H9 (cell line): ENCODE measurements at regions not wholly inside any gene's neighbourhood (a gene's known extent, or its start where the extent isn't known, plus 50 kb on each side); places are given as distances from the start of the nearest gene placed in this dataset.
A peak's percentile ranks its signal among the peaks of the same experiment; 100 is the strongest.

Source experiments
- DNase-seq: peaks from one replicate; pipeline ENCODE4 v3.0.0-alpha.2; 2017
- H2AFZ ChIP-seq: one replicate; pipeline ENCODE4 v1.6.1; 2013; ENCODE audit warnings: mild to moderate bottlenecking, low read length, control low read depth, moderate library complexity
- H2AK5ac ChIP-seq: 2 replicates; pipeline ENCODE4 v1.6.1; 2013; ENCODE audit warnings: low read length, control low read depth, mixed read lengths; ENCODE audit not compliant: insufficient read length
- H2BK120ac ChIP-seq: one replicate; pipeline ENCODE4 v1.6.1; 2013; ENCODE audit warnings: low read depth, mild to moderate bottlenecking, low read length, control low read depth, inconsistent platforms; ENCODE audit not compliant: poor library complexity, severe bottlenecking
- H2BK12ac ChIP-seq: 2 replicates; pipeline ENCODE4 v1.6.1; 2013; ENCODE audit warnings: low read length, control low read depth, mixed read lengths, low read depth; ENCODE audit not compliant: insufficient read length
- H2BK15ac ChIP-seq: 2 replicates; pipeline ENCODE4 v1.6.1; 2013; ENCODE audit warnings: low read depth, low read length, control low read depth
- H2BK20ac ChIP-seq: one replicate; pipeline ENCODE4 v1.6.1; 2013; ENCODE audit warnings: low read depth, mild to moderate bottlenecking, low read length, control low read depth, inconsistent platforms; ENCODE audit not compliant: poor library complexity, severe bottlenecking
- H2BK5ac ChIP-seq: 2 replicates; pipeline ENCODE4 v1.6.1; 2013; ENCODE audit warnings: low read length, control low read depth, mixed read lengths; ENCODE audit not compliant: insufficient read length
- H3K14ac ChIP-seq: 2 replicates; pipeline ENCODE4 v1.6.1; 2013; ENCODE audit warnings: low read length, control low read depth; ENCODE audit not compliant: insufficient read depth
- H3K18ac ChIP-seq: 2 replicates; pipeline ENCODE4 v1.6.1; 2013; ENCODE audit warnings: low read depth, mild to moderate bottlenecking, mixed read lengths, low read length, control low read depth; ENCODE audit not compliant: insufficient read length
- H3K23ac ChIP-seq: 2 replicates; pipeline ENCODE4 v1.6.1; 2013; ENCODE audit warnings: low read length, control low read depth, mixed read lengths, low read depth; ENCODE audit not compliant: insufficient read length
- H3K23me2 ChIP-seq: 2 replicates; pipeline ENCODE4 v1.6.1; 2013; ENCODE audit warnings: low read depth, mild to moderate bottlenecking, mixed read lengths, low read length, control low read depth; ENCODE audit not compliant: insufficient read length, poor library complexity, severe bottlenecking
- H3K27ac ChIP-seq: 2 replicates; pipeline ENCODE4 v1.5.1; 2013; ENCODE audit warnings: low read length, control low read depth, mixed read lengths, low read depth; ENCODE audit not compliant: insufficient read length
- H3K27me3 ChIP-seq: 2 replicates; pipeline ENCODE4 v1.6.1; 2013; ENCODE audit warnings: low read length, control low read depth, inconsistent platforms; ENCODE audit not compliant: insufficient read depth
- H3K4ac ChIP-seq: 2 replicates; pipeline ENCODE4 v1.6.1; 2013; ENCODE audit warnings: low read depth, mild to moderate bottlenecking, control low read depth, inconsistent platforms, low read length, moderate library complexity
- H3K4me1 ChIP-seq: 2 replicates; pipeline ENCODE4 v1.6.1; 2013; ENCODE audit warnings: low read length, control low read depth, inconsistent platforms; ENCODE audit not compliant: insufficient read depth
- H3K4me2 ChIP-seq: 2 replicates; pipeline ENCODE4 v1.6.1; 2013; ENCODE audit warnings: low read length, control low read depth, mixed read lengths; ENCODE audit not compliant: insufficient read length, insufficient read depth
- H3K56ac ChIP-seq: 2 replicates; pipeline ENCODE4 v1.6.1; 2013; ENCODE audit warnings: low read depth, mild to moderate bottlenecking, mixed read lengths, low read length, control low read depth; ENCODE audit not compliant: insufficient read length
- H3K79me1 ChIP-seq: 2 replicates; pipeline ENCODE4 v1.6.1; 2013; ENCODE audit warnings: low read depth, mild to moderate bottlenecking, moderate library complexity, low read length, control low read depth, inconsistent platforms; ENCODE audit not compliant: insufficient read depth, poor library complexity, severe bottlenecking
- H3K79me2 ChIP-seq: 2 replicates; pipeline ENCODE4 v1.6.1; 2013; ENCODE audit warnings: low read length, control low read depth, inconsistent platforms; ENCODE audit not compliant: insufficient read depth
- H3K9ac ChIP-seq: 2 replicates; pipeline ENCODE4 v1.6.1; 2013; ENCODE audit warnings: low read length, control low read depth, mixed read lengths; ENCODE audit not compliant: insufficient read length; ENCODE audit errors: extremely low read depth
- H3K9me3 ChIP-seq: one replicate; pipeline ENCODE4 v1.6.1; 2013; ENCODE audit warnings: low read depth, low read length, inconsistent platforms; ENCODE audit not compliant: control insufficient read depth
- H3T11ph ChIP-seq: one replicate; pipeline ENCODE4 v1.6.1; 2013; ENCODE audit warnings: mild to moderate bottlenecking, low read length, control low read depth, inconsistent platforms
- H4K20me1 ChIP-seq: one replicate; pipeline ENCODE4 v1.6.1; 2013; ENCODE audit not compliant: control insufficient read depth, insufficient read length, insufficient read depth
- H4K5ac ChIP-seq: 2 replicates; pipeline ENCODE4 v1.6.1; 2013; ENCODE audit warnings: low read depth, mild to moderate bottlenecking, mixed read lengths, low read length, control low read depth; ENCODE audit not compliant: insufficient read length
- H4K8ac ChIP-seq: replicated peaks from 2 replicates; pipeline ENCODE4 v1.6.1; 2013; ENCODE audit warnings: low read length, control low read depth, mixed read lengths, low read depth; ENCODE audit not compliant: insufficient read length
- H4K91ac ChIP-seq: 2 replicates; pipeline ENCODE4 v1.6.1; 2013; ENCODE audit warnings: low read depth, mild to moderate bottlenecking, moderate library complexity, mixed read lengths, low read length, control low read depth; ENCODE audit not compliant: insufficient read length
- H3K27ac Mint-ChIP-seq, 3 experiments: 2 replicates in 2 of 3; 3 replicates in 1 of 3; pipeline ENCODE4 v1.8.0; 2020 to 2021; ENCODE audit warnings: mixed read lengths in 3 of 3, mild to moderate bottlenecking in 1 of 3, moderate library complexity in 1 of 3
- H3K27me3 Mint-ChIP-seq: 2 replicates; pipeline ENCODE4 v1.8.0; 2021; ENCODE audit warnings: low read depth, mild to moderate bottlenecking, moderate library complexity, mixed read lengths
- H3K36me3 Mint-ChIP-seq, 3 experiments: 2 replicates in 2 of 3; 3 replicates in 1 of 3; pipeline ENCODE4 v1.8.0; 2020 to 2021; ENCODE audit warnings: low read depth in 3 of 3, mixed read lengths in 3 of 3; ENCODE audit not compliant: insufficient read depth in 1 of 3
- H3K4me1 Mint-ChIP-seq, 2 experiments: 2 replicates each; pipeline ENCODE4 v1.8.0; 2020; ENCODE audit warnings: mixed read lengths in 2 of 2
- H3K4me3 Mint-ChIP-seq, 2 experiments: 2 replicates in 1 of 2; 3 replicates in 1 of 2; pipeline ENCODE4 v1.8.0; 2020 to 2021; ENCODE audit warnings: mild to moderate bottlenecking in 2 of 2, mixed read lengths in 2 of 2, moderate library complexity in 1 of 2
- H3K9me3 Mint-ChIP-seq, 2 experiments: 2 replicates in 1 of 2; 3 replicates in 1 of 2; pipeline ENCODE4 v1.8.0; 2020; ENCODE audit warnings: mild to moderate bottlenecking in 2 of 2, mixed read lengths in 2 of 2, moderate library complexity in 1 of 2
- CTCF ChIP-seq: fragments of 200-600 bp; sonication (generic); conservative IDR thresholded peaks from 3 replicates; pipeline ENCODE4 v1.8.0; 2021; ENCODE audit warnings: antibody characterized with exemption, mild to moderate bottlenecking
- WGBS: extraction: QIAGEN DNeasy Blood & Tissue Kit; methylation state at CpG from one replicate; pipeline ENCODE4 v1.1.7; 2013; ENCODE audit warnings: missing lambda C conversion rate, low lambda C conversion rate, mixed read lengths; ENCODE audit not compliant: insufficient read length; ENCODE audit errors: extremely low coverage; 5-methylcytosine and 5-hydroxymethylcytosine counted together

DNA sequence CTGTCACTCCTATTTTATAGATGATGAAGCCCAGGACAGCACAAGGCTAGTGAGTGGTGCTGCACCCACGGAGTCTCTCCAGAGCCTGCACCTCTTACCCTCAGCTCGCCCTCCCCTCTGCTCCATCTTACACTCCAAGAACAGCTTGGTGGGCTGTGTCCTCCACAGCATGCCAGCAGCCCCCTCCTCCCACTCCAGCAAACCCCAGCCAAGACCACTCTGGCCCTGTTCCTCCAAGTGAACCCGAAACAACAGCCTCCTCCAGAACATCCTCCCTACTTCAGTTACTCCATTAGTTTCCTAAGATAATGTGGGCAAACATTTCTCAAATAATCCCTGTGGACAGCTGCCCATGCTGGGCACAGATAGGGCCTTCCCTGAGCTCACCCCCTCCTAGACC is 62.7 kb upstream of the KLF7 start:
- H2BK15ac ChIP-seq = no peak overlapping the region
- H3K4me1 Mint-ChIP-seq = peaks cover 56 to 64% of the 10 kb centered on the region in 2 experiments

More for the DNA sequence above, 62.7 kb upstream of the KLF7 start:
- no peaks in the 10 kb centered on the region; a peak in 1 of 5 replicates for H3K9me3 Mint-ChIP-seq
- no peak overlapping the region for H2AK5ac ChIP-seq
- peak overlapping the region in 1 of 3 experiments; percentile 16; a peak in 1 of 7 replicates for H3K27ac Mint-ChIP-seq
- peaks cover 18% of the 10 kb centered on the region for H3K4me1 ChIP-seq
- no peaks in the 10 kb centered on the region for H3K79me1 ChIP-seq
- no peak overlapping the region; the same call in 1 of the 2 replicates for H3K14ac ChIP-seq
- no peak overlapping the region for H4K8ac ChIP-seq
- H3K79me2 ChIP-seq = no peaks in the 10 kb centered on the region
- H2BK20ac ChIP-seq = no peak overlapping the region
- no peak overlapping the region for H3K4ac ChIP-seq
- no peak overlapping the region for H3K27ac ChIP-seq
- H4K20me1 ChIP-seq = no peaks in the 10 kb centered on the region
- no peak overlapping the region for H2BK120ac ChIP-seq
- no peak overlapping the region for H4K91ac ChIP-seq
- H3K9ac ChIP-seq = no peak overlapping the region
- peaks cover 3% of the 10 kb centered on the region for H3K23me2 ChIP-seq
- H2BK5ac ChIP-seq = no peak overlapping the region
- H2BK12ac ChIP-seq = no peak overlapping the region
- H3T11ph ChIP-seq = no peak overlapping the region
- H3K27me3 Mint-ChIP-seq = peaks cover 9% of the 10 kb centered on the region
- H3K4me2 ChIP-seq = no peak overlapping the region
- H3K9me3 ChIP-seq = no peaks in the 10 kb centered on the region
- no CpG with 5 or more reads among the region's 3 CpGs for WGBS
- no peak for TF ChIP-seq CTCF
- H3K4me3 Mint-ChIP-seq = no peak overlapping the region; a peak in 1 of 5 replicates
- H3K36me3 Mint-ChIP-seq = no peaks in the 10 kb centered on the region; a peak in 3 of 7 replicates
- no peaks in the 10 kb centered on the region for H3K27me3 ChIP-seq
- H2AFZ ChIP-seq = no peak overlapping the region
- no peak overlapping the region for H3K23ac ChIP-seq
- H3K18ac ChIP-seq = no peak overlapping the region
- no peak for DNase-seq
- no peak overlapping the region for H4K5ac ChIP-seq
- no peak overlapping the region for H3K56ac ChIP-seq
